Panc1 (cell line): ENCODE measurements at regions not wholly inside any gene's neighbourhood (a gene's known extent, or its start where the extent isn't known, plus 50 kb on each side); places are given as distances from the start of the nearest gene placed in this dataset.

Source experiments
- CTCF ChIP-seq: fragments of 450-650 bp; IDR thresholded peaks from 2 replicates; pipeline ENCODE4 v1.5.1; 2017; ENCODE audit warnings: mild to moderate bottlenecking
- POLR2AphosphoS5 ChIP-seq: IDR thresholded peaks from 2 replicates; pipeline ENCODE4 v1.6.1; 2012; ENCODE audit warnings: mild to moderate bottlenecking, low read depth, low read length, moderate library complexity
- REST ChIP-seq, 2 experiments: IDR thresholded peaks; 2 replicates each; pipeline ENCODE4 v1.6.1; 2011 to 2012; ENCODE audit warnings: low read depth in 2 of 2, control low read depth in 1 of 2, low read length in 1 of 2, mild to moderate bottlenecking in 1 of 2, moderate library complexity in 1 of 2; ENCODE audit not compliant: insufficient read depth in 1 of 2
- TCF7L2 ChIP-seq: IDR thresholded peaks from 2 replicates; pipeline ENCODE4 v1.6.1; 2011; ENCODE audit warnings: mild to moderate bottlenecking, low read depth, low read length, inconsistent platforms

GRCh38 chr1:238960071-238960470 is 426.3 kb upstream of the CHRM3 start:
- TF ChIP-seq REST (IDR thresholded peaks at IDR 0.05; ENCODE audit: insufficient read depth in 1 of 2, low read depth in 2 of 2, low read length in 1 of 2) (no peak), CTCF (no peak), POLR2AphosphoS5 (no peak), TCF7L2 (no peak)
